ENCODE measurements at regions not wholly inside any gene's neighbourhood (a gene's known extent, or its start where the extent isn't known, plus 50 kb on each side); places are given as distances from the start of the nearest gene placed in this dataset.

DNA sequence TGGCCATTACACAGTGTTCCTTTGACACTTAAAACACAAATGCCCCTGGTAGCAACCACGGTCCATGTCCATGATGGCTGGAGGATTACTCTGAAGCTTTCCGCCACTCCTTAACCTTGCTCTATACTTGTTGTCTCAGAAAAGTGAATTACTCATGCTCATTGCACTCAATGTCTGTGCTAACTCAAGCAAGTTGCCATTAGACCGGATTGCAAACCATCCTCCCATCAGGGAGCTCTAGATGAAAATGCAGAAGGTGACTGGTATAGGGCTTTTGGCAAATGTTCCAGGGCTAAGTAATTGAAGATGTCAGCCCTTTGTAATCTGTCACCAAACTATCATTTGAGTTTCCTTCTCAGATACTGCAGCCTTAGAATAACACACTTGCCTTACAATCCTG lies 1288.3 kb upstream of the B3GALT2 start:
- Histone ChIP-seq H3K9ac (ENCODE audit: low read length in 3 of 3) (no peak overlapping the region), H3K27me3 (ENCODE audit: control insufficient read depth, insufficient read depth, low read length) (no peaks in the 10 kb centered on the region), H3K36me3 (ENCODE audit: control insufficient read depth in 2 of 3, insufficient read depth in 3 of 3, low read length in 3 of 3) (no peaks in the 10 kb centered on the region), H3K9me3 (ENCODE audit: control insufficient read depth in 2 of 3, insufficient read depth in 1 of 3, low read length in 3 of 3) (no peaks in the 10 kb centered on the region), H3K4me1 (ENCODE audit: control insufficient read depth in 2 of 3, insufficient read depth in 2 of 3, low read depth in 1 of 3, low read length in 3 of 3) (no peaks in the 10 kb centered on the region), H3K27ac (ENCODE audit: low read depth in 2 of 2, low read length in 2 of 2) (no peak overlapping the region), H3K4me3 (ENCODE audit: low read length in 3 of 3) (no peak overlapping the region)
- FAIRE-seq (no peak), DNase-seq (no peak)
- intact Hi-C loops (cut with DNase I) = no loop called here
- TF ChIP-seq, protein P1, sequence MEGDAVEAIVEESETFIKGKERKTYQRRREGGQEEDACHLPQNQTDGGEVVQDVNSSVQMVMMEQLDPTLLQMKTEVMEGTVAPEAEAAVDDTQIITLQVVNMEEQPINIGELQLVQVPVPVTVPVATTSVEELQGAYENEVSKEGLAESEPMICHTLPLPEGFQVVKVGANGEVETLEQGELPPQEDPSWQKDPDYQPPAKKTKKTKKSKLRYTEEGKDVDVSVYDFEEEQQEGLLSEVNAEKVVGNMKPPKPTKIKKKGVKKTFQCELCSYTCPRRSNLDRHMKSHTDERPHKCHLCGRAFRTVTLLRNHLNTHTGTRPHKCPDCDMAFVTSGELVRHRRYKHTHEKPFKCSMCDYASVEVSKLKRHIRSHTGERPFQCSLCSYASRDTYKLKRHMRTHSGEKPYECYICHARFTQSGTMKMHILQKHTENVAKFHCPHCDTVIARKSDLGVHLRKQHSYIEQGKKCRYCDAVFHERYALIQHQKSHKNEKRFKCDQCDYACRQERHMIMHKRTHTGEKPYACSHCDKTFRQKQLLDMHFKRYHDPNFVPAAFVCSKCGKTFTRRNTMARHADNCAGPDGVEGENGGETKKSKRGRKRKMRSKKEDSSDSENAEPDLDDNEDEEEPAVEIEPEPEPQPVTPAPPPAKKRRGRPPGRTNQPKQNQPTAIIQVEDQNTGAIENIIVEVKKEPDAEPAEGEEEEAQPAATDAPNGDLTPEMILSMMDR (IDR thresholded peaks at IDR 0.05; ENCODE audit: borderline replicate concordance, extremely low read depth, insufficient read depth) = no peak

DNA sequence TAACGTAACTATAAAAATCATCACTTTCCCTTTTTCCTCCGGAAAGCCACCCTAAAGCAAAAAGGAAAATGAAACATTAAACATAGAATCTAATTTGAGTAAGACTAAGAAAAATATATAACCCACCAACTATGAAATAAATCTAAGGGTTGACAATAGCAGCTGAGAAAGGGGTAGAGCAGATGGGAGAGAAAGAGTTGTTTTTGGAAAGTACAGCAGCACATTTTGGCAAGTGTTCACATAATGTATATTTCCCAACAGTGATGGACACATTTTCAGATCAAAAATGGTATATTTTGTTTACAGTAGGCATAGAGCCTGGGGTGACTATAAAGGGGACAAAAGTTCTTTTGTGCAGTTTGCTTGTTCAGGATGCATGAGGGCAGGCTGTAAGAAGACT lies 1287.4 kb upstream of the B3GALT2 start:
- TF ChIP-seq, protein P1 (IDR thresholded peaks at IDR 0.05; ENCODE audit: borderline replicate concordance, extremely low read depth, insufficient read depth) = no peak
- no peaks in the 10 kb centered on the region for H3K4me1 ChIP-seq (ENCODE audit: control insufficient read depth in 2 of 3, insufficient read depth in 2 of 3, low read depth in 1 of 3, low read length in 3 of 3)
- no peak for DNase-seq
- no peaks in the 10 kb centered on the region for H3K36me3 ChIP-seq (ENCODE audit: control insufficient read depth in 2 of 3, insufficient read depth in 3 of 3, low read length in 3 of 3)
- no peak for FAIRE-seq
- H3K27me3 ChIP-seq (ENCODE audit: control insufficient read depth, insufficient read depth, low read length) = no peaks in the 10 kb centered on the region
- no peak overlapping the region for H3K4me3 ChIP-seq (ENCODE audit: low read length in 3 of 3)
- H3K27ac ChIP-seq (ENCODE audit: low read depth in 2 of 2, low read length in 2 of 2) = no peak overlapping the region
- H3K9me3 ChIP-seq (ENCODE audit: control insufficient read depth in 2 of 3, insufficient read depth in 1 of 3, low read length in 3 of 3) = no peaks in the 10 kb centered on the region
- no peak overlapping the region for H3K9ac ChIP-seq (ENCODE audit: low read length in 3 of 3)
- intact Hi-C loops (cut with DNase I) = no loop called here

DNA sequence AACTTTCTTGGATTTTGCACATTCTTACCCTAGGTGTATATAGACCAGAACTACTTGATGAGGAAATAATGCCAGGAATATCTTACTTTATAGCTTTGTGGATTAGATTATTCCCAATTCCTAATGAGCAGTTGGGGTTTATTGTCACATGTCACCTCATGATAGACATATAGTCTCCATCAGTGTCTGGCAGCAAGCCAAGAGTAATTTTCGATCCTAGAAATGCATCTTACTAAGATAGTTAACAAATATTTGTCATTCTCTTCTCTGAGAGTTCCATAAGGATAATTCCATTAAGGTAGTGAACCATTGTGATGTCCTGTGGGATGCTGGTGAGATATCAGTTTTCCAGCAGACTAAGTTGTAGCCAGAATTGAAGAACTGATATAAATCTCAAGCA lies 1282.9 kb upstream of the B3GALT2 start:
- H3K4me3 ChIP-seq (ENCODE audit: low read length in 3 of 3) = no peak overlapping the region
- H3K36me3 ChIP-seq (ENCODE audit: control insufficient read depth in 2 of 3, insufficient read depth in 3 of 3, low read length in 3 of 3) = no peaks in the 10 kb centered on the region
- intact Hi-C loops (cut with DNase I) = no loop called here
- TF ChIP-seq, protein P1 (IDR thresholded peaks at IDR 0.05; ENCODE audit: borderline replicate concordance, extremely low read depth, insufficient read depth) = no peak
- no peaks in the 10 kb centered on the region for H3K27me3 ChIP-seq (ENCODE audit: control insufficient read depth, insufficient read depth, low read length)
- FAIRE-seq = no peak
- DNase-seq = no peak
- H3K27ac ChIP-seq (ENCODE audit: low read depth in 2 of 2, low read length in 2 of 2) = no peak overlapping the region
- H3K4me1 ChIP-seq (ENCODE audit: control insufficient read depth in 2 of 3, insufficient read depth in 2 of 3, low read depth in 1 of 3, low read length in 3 of 3) = no peaks in the 10 kb centered on the region
- H3K9ac ChIP-seq (ENCODE audit: low read length in 3 of 3) = no peak overlapping the region
- no peaks in the 10 kb centered on the region for H3K9me3 ChIP-seq (ENCODE audit: control insufficient read depth in 2 of 3, insufficient read depth in 1 of 3, low read length in 3 of 3)

DNA sequence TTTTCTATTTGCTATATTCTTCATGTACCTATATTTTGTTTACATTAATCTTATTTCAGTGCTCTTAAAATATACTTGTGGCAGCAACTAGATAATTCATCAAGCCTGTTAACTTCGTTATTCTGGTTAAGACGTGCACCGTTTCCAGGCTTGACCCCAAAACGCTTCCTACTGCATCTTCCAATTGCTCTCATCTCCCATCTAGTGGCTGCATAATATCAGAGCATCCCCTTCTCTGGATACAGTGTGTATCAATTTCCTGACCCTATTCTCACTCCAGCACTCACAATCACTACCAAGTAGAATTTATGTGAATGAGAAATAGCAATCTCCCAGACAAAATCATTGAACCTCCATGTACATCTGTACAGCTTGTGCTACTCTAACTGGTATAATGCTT lies 1280.3 kb upstream of the B3GALT2 start:
- Histone ChIP-seq H3K27me3 (ENCODE audit: control insufficient read depth, insufficient read depth, low read length) (no peaks in the 10 kb centered on the region), H3K27ac (ENCODE audit: low read depth in 2 of 2, low read length in 2 of 2) (no peak overlapping the region), H3K36me3 (ENCODE audit: control insufficient read depth in 2 of 3, insufficient read depth in 3 of 3, low read length in 3 of 3) (no peaks in the 10 kb centered on the region), H3K9ac (ENCODE audit: low read length in 3 of 3) (no peak overlapping the region), H3K4me1 (ENCODE audit: control insufficient read depth in 2 of 3, insufficient read depth in 2 of 3, low read depth in 1 of 3, low read length in 3 of 3) (no peaks in the 10 kb centered on the region), H3K9me3 (ENCODE audit: control insufficient read depth in 2 of 3, insufficient read depth in 1 of 3, low read length in 3 of 3) (no peaks in the 10 kb centered on the region), H3K4me3 (ENCODE audit: low read length in 3 of 3) (no peak overlapping the region)
- DNase-seq = no peak
- intact Hi-C loops (cut with DNase I) = no loop called here
- TF ChIP-seq, protein P1 (IDR thresholded peaks at IDR 0.05; ENCODE audit: borderline replicate concordance, extremely low read depth, insufficient read depth) = no peak
- FAIRE-seq = no peak

All from kidney (tissue), 13 donors.